Inferior parietal cortex (tissue), 1 donor: ENCODE measurements at regions not wholly inside any gene's neighbourhood (a gene's known extent, or its start where the extent isn't known, plus 50 kb on each side); places are given as distances from the start of the nearest gene placed in this dataset.

ENCODE experiments used
- DNase-seq: peaks from one replicate; pipeline ENCODE4 v3.0.0-alpha.2; 2016; ENCODE audit errors: extremely low spot score

- no peak for DNase-seq
Observed at GRCh38 chr1:38223391-38223790, 176.8 kb upstream of the POU3F1 start.

DNA sequence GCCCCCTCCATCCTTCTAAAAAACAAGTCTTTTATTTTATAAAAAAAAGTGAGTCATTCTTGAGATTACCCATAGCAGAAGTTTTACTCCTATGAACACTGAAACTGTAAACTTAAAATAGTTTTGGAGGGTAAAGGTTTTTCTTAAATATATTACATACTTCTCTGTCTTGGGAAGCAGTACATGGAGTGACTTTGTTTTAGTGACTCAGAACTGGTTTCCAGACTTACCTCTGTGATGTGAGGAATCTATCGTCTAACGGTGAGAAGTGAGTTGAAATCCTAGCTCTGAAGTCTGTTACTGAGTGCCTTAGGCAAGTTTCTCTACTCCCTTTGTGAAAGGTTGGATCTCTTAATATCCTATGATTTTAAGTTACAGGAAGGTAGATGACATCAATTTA lies 176.3 kb upstream of the POU3F1 start:
- DNase-seq = no peak

GRCh38 chr1:38221006-38221649 lies 174.5 kb upstream of the POU3F1 start:
- DNase-seq = no peak

GRCh38 chr1:38217316-38217715 lies 170.7 kb upstream of the POU3F1 start:
- no peak for DNase-seq

DNA sequence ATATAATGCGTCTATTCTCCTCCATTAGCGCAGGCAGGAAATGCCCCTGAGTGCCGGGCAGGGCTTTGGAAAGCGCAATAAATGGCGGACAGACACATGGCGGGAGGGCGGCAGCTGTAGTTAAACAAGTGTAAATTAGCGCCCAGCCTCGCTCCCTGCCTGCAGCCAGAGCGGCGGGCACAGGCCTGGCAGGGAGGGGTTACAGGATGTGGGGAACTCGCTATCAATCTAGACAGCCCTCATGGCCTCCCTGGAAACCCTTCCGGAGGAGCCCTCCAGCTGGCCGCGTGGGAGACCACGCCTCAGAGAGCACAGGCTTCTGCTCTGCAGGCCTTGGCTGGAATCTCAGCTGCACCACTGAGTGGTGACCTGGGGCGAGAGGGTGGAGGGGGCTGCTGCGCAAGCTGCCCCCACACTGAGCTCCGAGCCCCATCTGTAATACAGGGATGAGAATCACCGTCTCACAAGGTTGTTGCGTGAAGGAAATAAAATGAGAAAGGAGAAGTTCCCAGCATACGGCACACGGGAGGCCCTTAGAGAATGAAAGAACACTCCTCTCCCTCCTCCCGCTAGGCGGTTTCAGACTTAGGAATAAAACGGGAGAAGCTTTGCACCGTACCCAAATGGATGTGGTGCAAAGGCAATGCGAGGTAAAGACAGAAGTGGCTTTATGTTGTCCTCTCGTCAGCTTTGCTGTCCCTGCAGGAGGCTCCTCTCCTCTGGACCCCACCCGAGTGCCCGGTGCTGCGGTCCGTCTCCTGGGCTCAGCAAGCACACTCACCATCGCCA lies 167.2 kb upstream of the POU3F1 start:
- DNase-seq = no peak

DNA sequence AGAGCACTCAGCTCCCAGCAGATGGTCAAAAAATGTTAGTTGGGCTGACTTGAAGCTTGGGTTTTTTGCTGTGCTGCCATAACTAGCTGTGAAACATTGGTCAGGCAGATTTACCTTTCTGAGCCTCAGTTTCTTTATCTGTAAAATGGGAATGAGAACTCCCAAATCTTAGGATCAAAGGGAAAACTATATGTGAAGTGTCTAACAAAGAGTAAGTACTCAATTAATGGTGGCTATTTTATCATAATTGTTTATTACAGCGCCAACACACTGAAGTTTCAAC lies 164.2 kb upstream of the POU3F1 start:
- no peak for DNase-seq

GRCh38 chr1:38210021-38210894 lies 163.7 kb upstream of the POU3F1 start:
- DNase-seq = no peak

DNA sequence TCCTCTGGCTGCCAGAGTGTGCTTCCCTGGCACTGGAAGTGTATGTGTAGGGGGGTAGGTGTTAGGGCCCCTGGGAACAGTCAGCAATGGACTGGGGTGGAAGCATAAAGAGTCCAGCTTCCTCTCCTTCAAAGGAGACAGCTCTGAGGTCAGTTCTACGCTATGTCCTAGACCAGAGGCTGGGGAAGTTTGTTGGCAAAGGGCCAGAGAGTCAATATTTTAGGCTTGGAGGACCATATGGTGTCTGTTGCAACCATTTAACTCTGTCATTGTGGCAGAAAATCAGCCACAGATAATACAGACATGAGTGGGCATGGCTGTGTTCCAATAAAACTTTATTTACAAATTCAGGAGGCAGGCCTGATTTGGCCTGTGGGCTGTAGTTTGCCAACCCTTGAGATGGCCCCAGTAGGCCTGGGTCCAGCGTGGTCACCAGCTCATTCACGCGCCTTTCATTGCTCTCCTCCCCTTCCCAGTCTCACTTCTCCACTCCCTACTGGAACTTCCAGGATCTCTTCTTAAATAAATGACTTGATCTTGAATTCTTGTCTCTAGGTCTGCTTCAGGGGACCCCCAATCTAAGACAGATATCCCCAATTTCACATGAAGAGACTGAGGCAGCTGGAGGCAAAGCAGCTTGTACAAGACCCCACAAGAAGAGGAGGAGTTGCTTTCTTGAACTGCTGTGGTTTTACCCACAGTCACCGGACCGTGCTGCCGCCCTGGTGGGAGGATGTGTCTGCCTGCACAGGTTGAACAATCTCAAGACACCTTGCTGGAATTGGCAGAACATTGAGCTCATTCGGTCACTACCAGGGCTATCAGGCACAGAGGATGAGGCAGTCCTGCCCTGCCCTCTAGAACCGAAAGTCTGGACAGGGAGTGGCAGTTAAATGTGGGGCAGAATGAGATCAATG lies 162.4 kb upstream of the POU3F1 start:
- DNase-seq = no peak

- DNase-seq = no peak
Observed at GRCh38 chr1:38207906-38208305, 161.3 kb upstream of the POU3F1 start.

DNA sequence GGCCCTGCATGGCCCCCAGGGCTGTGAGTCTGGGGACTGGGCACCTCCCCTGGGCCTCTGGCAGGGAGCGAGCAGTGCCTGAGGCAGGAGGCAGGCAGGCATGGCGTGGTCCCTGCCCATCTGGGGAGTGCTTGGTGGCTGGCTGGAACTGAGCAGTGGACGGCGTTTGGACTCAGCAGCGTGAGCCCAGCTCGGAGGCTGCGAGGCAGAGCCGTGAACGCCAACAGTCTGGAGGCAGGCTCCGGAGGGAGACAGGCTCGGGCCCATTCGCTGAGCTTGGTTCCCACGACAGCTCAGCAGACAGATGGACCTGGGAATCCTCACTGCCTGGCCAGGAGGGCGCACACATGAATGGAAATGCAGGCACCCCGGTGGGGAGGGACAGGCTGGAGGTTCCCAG lies 160.7 kb upstream of the POU3F1 start:
- DNase-seq = no peak

- DNase-seq = no peak
Observed at GRCh38 chr1:38204698-38205097, 158.1 kb upstream of the POU3F1 start.

DNA sequence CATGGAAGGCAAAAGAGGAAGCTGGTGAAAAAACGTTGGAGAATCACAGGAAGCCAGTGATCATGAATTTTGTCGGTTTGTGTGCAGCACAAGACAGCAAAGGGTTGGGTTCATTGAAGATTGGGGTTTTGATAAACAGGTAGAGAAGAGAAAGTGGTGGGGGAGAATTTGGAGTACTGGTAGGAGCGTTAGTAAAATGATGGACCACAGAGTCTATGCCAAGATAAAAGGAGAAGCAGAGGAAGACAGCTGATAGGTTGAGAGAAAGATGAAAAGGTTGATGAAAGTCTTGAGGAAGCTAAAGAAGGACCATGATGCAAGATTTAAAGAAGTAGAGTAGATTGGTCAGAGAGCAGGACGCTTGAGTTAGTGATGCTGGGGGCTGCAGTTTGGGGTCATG lies 156.8 kb upstream of the POU3F1 start:
- no peak for DNase-seq

DNA sequence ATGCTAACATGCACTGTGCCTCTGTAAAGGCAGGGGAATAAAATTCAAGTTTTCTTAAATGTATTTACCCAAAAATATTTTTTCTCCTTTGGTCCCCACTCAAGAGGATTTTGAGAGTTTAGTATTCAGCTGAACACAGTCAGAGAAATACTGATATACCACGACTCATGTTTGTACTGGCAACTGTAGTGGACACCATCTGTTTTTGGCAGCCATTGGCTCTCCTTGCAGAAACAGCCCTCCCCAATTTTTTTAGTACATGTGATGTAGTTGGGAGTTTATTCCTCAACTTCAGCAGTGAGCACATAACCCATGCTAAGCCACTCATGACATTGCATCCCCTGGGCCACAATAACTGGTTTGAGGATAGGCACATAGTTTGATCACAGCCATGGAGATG lies 154.8 kb upstream of the POU3F1 start:
- DNase-seq = no peak

GRCh38 chr1:38198621-38199020 lies 152.0 kb upstream of the POU3F1 start:
- DNase-seq = no peak

DNA sequence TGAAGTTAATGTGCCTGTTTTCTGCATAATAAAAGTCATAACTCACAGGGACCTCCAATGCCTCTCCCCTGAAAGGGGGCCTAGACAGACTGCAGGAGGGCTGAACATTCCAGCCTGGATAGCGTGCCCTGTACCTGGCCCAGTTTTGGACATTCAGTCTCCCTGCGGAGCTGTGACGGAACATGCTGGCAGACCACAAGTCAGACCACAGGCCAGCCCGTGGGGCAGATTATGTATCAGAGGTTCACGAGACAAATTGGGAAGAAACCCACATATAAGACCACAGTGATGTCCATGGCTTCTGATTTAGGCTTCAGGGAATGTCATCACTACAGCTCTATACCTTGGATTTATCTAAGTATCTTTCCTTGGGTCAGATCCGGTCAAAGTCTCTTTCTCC lies 151.5 kb upstream of the POU3F1 start:
- DNase-seq = no peak

GRCh38 chr1:38197312-38198061 lies 150.9 kb upstream of the POU3F1 start:
- no peak for DNase-seq

DNA sequence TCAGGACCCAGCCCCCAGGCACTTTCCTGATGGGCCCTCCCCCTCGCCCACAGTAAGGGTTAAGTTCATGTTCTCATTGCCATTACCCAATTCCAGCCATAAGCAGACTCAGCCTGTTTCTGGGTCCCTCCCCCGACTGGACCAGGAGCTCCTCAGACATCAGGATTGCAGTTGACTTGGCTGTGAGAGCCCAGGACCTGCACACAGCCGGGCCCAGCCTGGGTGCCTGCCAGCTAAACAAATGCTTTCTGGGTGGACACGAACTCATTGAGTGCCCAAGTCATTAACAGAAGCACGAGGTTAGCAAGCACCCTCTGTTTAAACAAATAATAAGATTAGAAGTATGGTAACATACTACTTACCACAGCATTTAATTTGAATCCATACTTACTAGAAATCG lies 147.9 kb upstream of the POU3F1 start:
- DNase-seq = no peak

DNA sequence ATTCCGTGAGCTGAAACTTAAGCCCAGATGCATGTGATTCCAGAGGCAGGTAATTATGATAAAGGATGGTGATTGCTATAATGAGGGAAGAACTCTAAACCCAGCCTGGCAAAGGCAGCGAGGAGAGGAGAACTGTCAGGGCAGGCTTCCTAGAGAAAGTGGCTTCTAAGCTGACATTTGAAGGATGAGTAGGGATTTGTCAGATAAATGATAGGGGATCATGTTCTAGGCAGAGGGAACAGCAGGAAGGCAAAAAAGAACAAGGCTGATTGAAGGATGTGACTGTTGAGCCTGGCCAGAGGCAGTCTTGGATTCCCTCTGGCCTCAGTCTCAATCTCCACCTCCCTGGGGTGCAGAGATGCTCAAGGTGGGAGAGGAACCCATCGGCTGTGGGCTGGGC lies 146.4 kb upstream of the POU3F1 start:
- DNase-seq = no peak

- no peak for DNase-seq
Observed at GRCh38 chr1:38191461-38191860, 144.9 kb upstream of the POU3F1 start.

- DNase-seq = no peak
Observed at GRCh38 chr1:38190983-38191382, 144.4 kb upstream of the POU3F1 start.

- DNase-seq = no peak
Observed at GRCh38 chr1:38187552-38187951, 141.0 kb upstream of the POU3F1 start.
